Astrocyte (in vitro differentiated cells and primary cell): ENCODE measurements at regions not wholly inside any gene's neighbourhood (a gene's known extent, or its start where the extent isn't known, plus 50 kb on each side); places are given as distances from the start of the nearest gene placed in this dataset.

Experiments used
- DNase-seq: peaks from one replicate; pipeline ENCODE4 v3.0.0-alpha.2; 2010; ENCODE audit warnings: low read depth
- FAIRE-seq: peaks from 2 replicates; lab custom pipeline; 2011; peaks lifted over from hg19 to GRCh38; lab: Jason Lieb, UNC
- H2AFZ ChIP-seq: 2 replicates; pipeline ENCODE4 v1.6.0; 2012; ENCODE audit warnings: low read depth, low read length, inconsistent platforms
- H3K27ac ChIP-seq: 2 replicates; pipeline ENCODE4 v1.5.1; 2011; ENCODE audit warnings: low read depth, low read length, inconsistent platforms
- H3K27me3 ChIP-seq: 2 replicates; pipeline ENCODE4 v1.6.0; 2011; ENCODE audit warnings: low read length, inconsistent platforms; ENCODE audit not compliant: insufficient read depth
- H3K36me3 ChIP-seq: 2 replicates; pipeline ENCODE4 v1.5.1; 2011; ENCODE audit warnings: low read length, inconsistent platforms; ENCODE audit not compliant: insufficient read depth
- H3K4me1 ChIP-seq: 2 replicates; pipeline ENCODE4 v1.5.1; 2011; ENCODE audit warnings: low read length, inconsistent platforms; ENCODE audit not compliant: insufficient read depth
- H3K4me2 ChIP-seq: 2 replicates; pipeline ENCODE4 v1.6.0; 2012; ENCODE audit warnings: low read length, inconsistent platforms
- H3K4me3 ChIP-seq: 2 replicates; pipeline ENCODE4 v1.5.1; 2011; ENCODE audit warnings: low read depth, mild to moderate bottlenecking, low read length, inconsistent platforms; ENCODE audit not compliant: insufficient read depth
- H3K79me2 ChIP-seq: 2 replicates; pipeline ENCODE4 v1.6.0; 2012; ENCODE audit warnings: mild to moderate bottlenecking, low read length, inconsistent platforms; ENCODE audit not compliant: insufficient read depth
- H3K9ac ChIP-seq: 2 replicates; pipeline ENCODE4 v1.6.0; 2012; ENCODE audit warnings: mild to moderate bottlenecking, low read length, inconsistent platforms
- H3K9me3 ChIP-seq: 2 replicates; pipeline ENCODE4 v1.5.1; 2012; ENCODE audit warnings: low read depth, mild to moderate bottlenecking, low read length, inconsistent platforms; ENCODE audit not compliant: insufficient read depth
- H4K20me1 ChIP-seq: 2 replicates; pipeline ENCODE4 v1.6.0; 2012; ENCODE audit warnings: low read length, inconsistent platforms; ENCODE audit not compliant: insufficient read depth
- H3K27ac Mint-ChIP-seq: one replicate; pipeline ENCODE4 v1.8.0; 2021; ENCODE audit warnings: mild to moderate bottlenecking, mixed read lengths; ENCODE audit not compliant: unreplicated experiment
- H3K27me3 Mint-ChIP-seq: one replicate; pipeline ENCODE4 v1.8.0; 2021; ENCODE audit warnings: low read depth, mixed read lengths; ENCODE audit not compliant: unreplicated experiment
- H3K36me3 Mint-ChIP-seq: one replicate; pipeline ENCODE4 v1.8.0; 2021; ENCODE audit warnings: low read depth, mixed read lengths; ENCODE audit not compliant: unreplicated experiment
- H3K4me1 Mint-ChIP-seq: one replicate; pipeline ENCODE4 v1.8.0; 2021; ENCODE audit warnings: low read depth, mixed read lengths; ENCODE audit not compliant: unreplicated experiment
- H3K4me3 Mint-ChIP-seq: one replicate; pipeline ENCODE4 v1.8.0; 2021; ENCODE audit warnings: mild to moderate bottlenecking, moderate library complexity, mixed read lengths; ENCODE audit not compliant: unreplicated experiment
- H3K9me3 Mint-ChIP-seq: one replicate; pipeline ENCODE4 v1.8.0; 2021; ENCODE audit warnings: mild to moderate bottlenecking, mixed read lengths; ENCODE audit not compliant: unreplicated experiment
- EZH2 ChIP-seq: IDR thresholded peaks from 2 replicates; pipeline ENCODE4 v1.6.1; 2012; ENCODE audit warnings: mild to moderate bottlenecking, low read length, inconsistent platforms; ENCODE audit not compliant: insufficient read depth
- TF ChIP-seq, protein P1 (sequence below): IDR thresholded peaks from 2 replicates; pipeline ENCODE4 v1.5.1; 2011; ENCODE audit warnings: low read depth, mild to moderate bottlenecking, inconsistent platforms, low read length, moderate library complexity; ENCODE audit not compliant: insufficient read depth

DNA sequence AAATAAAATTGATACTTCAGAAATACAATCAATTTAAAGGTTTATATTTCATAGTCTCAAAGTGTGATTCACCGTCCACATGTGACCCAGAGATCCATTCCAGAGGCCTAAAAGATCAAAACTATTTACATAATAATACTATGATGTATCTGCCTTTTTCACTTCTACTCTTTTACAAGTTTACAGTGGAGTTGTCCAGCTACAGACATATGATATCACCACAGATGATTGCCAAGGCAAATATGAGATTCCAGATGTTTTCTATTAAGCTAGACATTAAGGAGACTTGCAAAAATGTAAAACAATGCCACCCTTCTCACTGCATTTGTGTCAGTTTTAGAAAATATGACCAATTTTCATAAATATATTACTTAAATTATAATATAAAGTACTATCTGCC lies 443.7 kb downstream of the GJA1 start:
- no peak overlapping the region for H3K27ac Mint-ChIP-seq
- Histone ChIP-seq H3K9me3 (no peaks in the 10 kb centered on the region), H3K27me3 (no peaks in the 10 kb centered on the region), H3K4me3 (no peak overlapping the region), H3K9ac (no peak overlapping the region), H4K20me1 (no peaks in the 10 kb centered on the region), H3K79me2 (no peaks in the 10 kb centered on the region), H3K4me2 (no peak overlapping the region), H3K4me1 (peaks cover 8% of the 10 kb centered on the region), H3K36me3 (no peaks in the 10 kb centered on the region), H3K27ac (no peak overlapping the region), H2AFZ (no peak overlapping the region)
- TF ChIP-seq, protein P1, sequence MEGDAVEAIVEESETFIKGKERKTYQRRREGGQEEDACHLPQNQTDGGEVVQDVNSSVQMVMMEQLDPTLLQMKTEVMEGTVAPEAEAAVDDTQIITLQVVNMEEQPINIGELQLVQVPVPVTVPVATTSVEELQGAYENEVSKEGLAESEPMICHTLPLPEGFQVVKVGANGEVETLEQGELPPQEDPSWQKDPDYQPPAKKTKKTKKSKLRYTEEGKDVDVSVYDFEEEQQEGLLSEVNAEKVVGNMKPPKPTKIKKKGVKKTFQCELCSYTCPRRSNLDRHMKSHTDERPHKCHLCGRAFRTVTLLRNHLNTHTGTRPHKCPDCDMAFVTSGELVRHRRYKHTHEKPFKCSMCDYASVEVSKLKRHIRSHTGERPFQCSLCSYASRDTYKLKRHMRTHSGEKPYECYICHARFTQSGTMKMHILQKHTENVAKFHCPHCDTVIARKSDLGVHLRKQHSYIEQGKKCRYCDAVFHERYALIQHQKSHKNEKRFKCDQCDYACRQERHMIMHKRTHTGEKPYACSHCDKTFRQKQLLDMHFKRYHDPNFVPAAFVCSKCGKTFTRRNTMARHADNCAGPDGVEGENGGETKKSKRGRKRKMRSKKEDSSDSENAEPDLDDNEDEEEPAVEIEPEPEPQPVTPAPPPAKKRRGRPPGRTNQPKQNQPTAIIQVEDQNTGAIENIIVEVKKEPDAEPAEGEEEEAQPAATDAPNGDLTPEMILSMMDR: no peak
- TF ChIP-seq EZH2: no peak
- FAIRE-seq (no peak), DNase-seq (peak; percentile 80)
- no peak overlapping the region for H3K4me3 Mint-ChIP-seq
- no peaks in the 10 kb centered on the region for H3K9me3 Mint-ChIP-seq
- no peaks in the 10 kb centered on the region for H3K36me3 Mint-ChIP-seq
- H3K4me1 Mint-ChIP-seq: peaks cover 15% of the 10 kb centered on the region
- no peaks in the 10 kb centered on the region for H3K27me3 Mint-ChIP-seq

DNA sequence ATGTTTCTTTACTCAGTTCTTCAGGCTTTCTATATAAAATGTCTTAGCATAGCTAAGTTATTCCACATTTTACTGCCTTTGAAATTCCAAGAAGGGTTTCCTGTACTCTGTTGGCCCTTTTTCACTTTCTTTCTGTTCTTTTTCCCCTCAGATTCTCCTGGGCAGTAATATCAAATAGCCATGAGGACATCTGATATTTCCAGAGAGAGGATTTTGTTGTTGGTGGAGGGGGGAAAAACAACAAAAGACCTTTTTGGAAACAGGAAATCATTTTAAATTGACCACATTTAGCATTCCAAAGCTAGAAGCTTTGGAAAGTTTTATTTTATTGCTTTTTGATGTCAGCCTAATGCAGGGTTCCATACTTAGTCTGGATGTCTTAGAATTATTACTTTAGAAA lies 445.4 kb downstream of the GJA1 start:
- Mint-ChIP-seq H3K27me3 (no peaks in the 10 kb centered on the region), H3K4me3 (no peak overlapping the region), H3K4me1 (peaks cover 15% of the 10 kb centered on the region), H3K36me3 (no peaks in the 10 kb centered on the region), H3K9me3 (no peaks in the 10 kb centered on the region), H3K27ac (no peak overlapping the region)
- DNase-seq (no peak), FAIRE-seq (no peak)
- TF ChIP-seq, protein P1: no peak
- no peak for TF ChIP-seq EZH2
- H2AFZ ChIP-seq: no peak overlapping the region
- no peak overlapping the region for H3K27ac ChIP-seq
- no peaks in the 10 kb centered on the region for H3K27me3 ChIP-seq
- no peaks in the 10 kb centered on the region for H3K79me2 ChIP-seq
- no peak overlapping the region for H3K9ac ChIP-seq
- H3K4me3 ChIP-seq: no peak overlapping the region
- no peaks in the 10 kb centered on the region for H3K9me3 ChIP-seq
- H3K36me3 ChIP-seq: no peaks in the 10 kb centered on the region
- H3K4me2 ChIP-seq: no peak overlapping the region
- H4K20me1 ChIP-seq: no peaks in the 10 kb centered on the region
- peaks cover 8% of the 10 kb centered on the region for H3K4me1 ChIP-seq

DNA sequence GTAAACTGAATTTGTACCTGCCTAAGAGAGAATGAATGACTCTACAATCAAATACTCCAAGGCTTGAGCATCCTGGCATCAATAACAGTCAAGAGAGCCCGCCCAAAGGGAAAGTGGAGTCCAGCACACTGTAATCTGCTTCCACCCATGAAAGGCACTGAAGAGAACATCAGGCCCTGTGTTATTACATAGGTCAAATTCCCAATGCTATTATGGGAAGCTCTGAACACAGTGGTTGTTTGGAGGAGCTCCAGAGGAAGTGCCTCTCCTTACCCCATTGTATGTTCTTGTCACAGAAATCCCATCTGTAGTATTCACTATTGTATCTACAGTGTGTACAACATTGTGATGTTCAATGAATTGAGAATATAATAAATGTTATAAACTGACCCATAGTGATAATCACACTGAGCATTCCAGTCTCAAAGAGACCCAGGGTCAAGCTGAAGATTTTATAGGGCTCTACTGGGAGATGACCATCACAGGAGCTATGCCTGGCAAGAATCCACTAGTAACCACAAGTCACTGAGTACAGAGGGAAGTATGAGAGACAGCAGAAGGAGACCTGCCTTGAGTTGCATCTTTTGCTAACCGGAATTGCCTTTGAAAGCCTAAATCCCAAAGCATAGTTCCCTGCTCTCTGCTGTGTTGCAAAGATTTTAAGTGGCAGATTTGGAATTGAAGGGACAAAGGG lies 446.7 kb downstream of the GJA1 start:
- no peaks in the 10 kb centered on the region for H3K9me3 ChIP-seq
- no peaks in the 10 kb centered on the region for H3K36me3 ChIP-seq
- peak; percentile 93 for FAIRE-seq
- H3K27ac Mint-ChIP-seq: peak overlapping the region; percentile 21
- peak; percentile 86 for DNase-seq
- H2AFZ ChIP-seq: no peak overlapping the region
- no peaks in the 10 kb centered on the region for H3K27me3 ChIP-seq
- no peaks in the 10 kb centered on the region for H3K9me3 Mint-ChIP-seq
- H3K4me2 ChIP-seq: peak overlapping the region; percentile 17
- no peak overlapping the region for H3K9ac ChIP-seq
- H3K36me3 Mint-ChIP-seq: no peaks in the 10 kb centered on the region
- H3K4me3 ChIP-seq: no peak overlapping the region
- TF ChIP-seq, protein P1: no peak
- TF ChIP-seq EZH2: no peak
- no peaks in the 10 kb centered on the region for H3K79me2 ChIP-seq
- no peaks in the 10 kb centered on the region for H4K20me1 ChIP-seq
- peaks cover 15% of the 10 kb centered on the region for H3K4me1 Mint-ChIP-seq
- no peak overlapping the region for H3K27ac ChIP-seq
- H3K27me3 Mint-ChIP-seq: no peaks in the 10 kb centered on the region
- peaks cover 8% of the 10 kb centered on the region for H3K4me1 ChIP-seq
- no peak overlapping the region for H3K4me3 Mint-ChIP-seq
